HepG2 (cell line): ENCODE measurements at regions not wholly inside any gene's neighbourhood (a gene's known extent, or its start where the extent isn't known, plus 50 kb on each side); places are given as distances from the start of the nearest gene placed in this dataset.

ENCODE experiments used
- ATAC-seq: fragments of 200-7000 bp; cut with Tn5 transposase; 3 replicates; pipeline ENCODE4 v1.9.1; 2020; ENCODE audit warnings: mild to moderate bottlenecking, moderate library complexity
- BruUV-seq: library from RNA; stranded (reverse); fragments of 400-500 nt; replicated peaks from 2 replicates; lab custom pipeline; 2021; lab: Mats Ljungman, UMichigan
- CTCF ChIA-PET: fragments of 300-600 bp; formaldehyde crosslinking; extraction: SDS; loops from one replicate; lab custom pipeline; 2021; ENCODE audit warnings: low total read pairs, inconsistent platforms, low intra/inter-chr PET ratio; lab: Yijun Ruan, JAX
- POLR2A ChIA-PET: fragments of 350-600 bp; sonication (Branson Sonifier 250); formaldehyde crosslinking; loops from one replicate; lab custom pipeline; 2020; ENCODE audit warnings: antibody characterized with exemption, inconsistent platforms; lab: Yijun Ruan, JAX
- DNase-seq: peaks from one replicate; pipeline ENCODE4 v3.0.0-alpha.2; 2015; ENCODE audit warnings: low spot score
- FAIRE-seq: peaks from 3 replicates; lab custom pipeline; 2011; peaks lifted over from hg19 to GRCh38; lab: Jason Lieb, UNC
- H2AFZ ChIP-seq: one replicate; pipeline ENCODE4 v1.6.1; 2011; ENCODE audit warnings: low read length, inconsistent platforms
- H3K27ac ChIP-seq: fragments of 300-600 bp; 3 replicates; pipeline ENCODE4 v1.8.0; 2011; ENCODE audit warnings: mixed run types, mild to moderate bottlenecking, mixed read lengths, low read length, inconsistent platforms; ENCODE audit not compliant: insufficient read depth; ENCODE audit errors: extremely low read length
- H3K27me3 ChIP-seq, 2 experiments: fragments of 200-600 bp in 1 of 2; 2 replicates in 1 of 2; 3 replicates in 1 of 2; pipeline versions ENCODE4 v1.6.0 to v1.8.0; 2011; ENCODE audit warnings: low read length in 2 of 2, mild to moderate bottlenecking in 2 of 2, moderate library complexity in 2 of 2, inconsistent platforms in 1 of 2; ENCODE audit not compliant: insufficient read depth in 2 of 2, control insufficient read depth in 1 of 2
- H3K36me3 ChIP-seq, 2 experiments: fragments of 200-600 bp in 1 of 2; replicated peaks in 1 of 2; 2 replicates in 1 of 2; 3 replicates in 1 of 2; pipeline versions ENCODE4 v1.5.1 to v1.8.0; 2011; ENCODE audit warnings: low read length in 2 of 2, inconsistent platforms in 1 of 2; ENCODE audit not compliant: insufficient read depth in 2 of 2, control insufficient read depth in 1 of 2
- H3K4me1 ChIP-seq: 2 replicates; pipeline ENCODE4 v1.5.1; 2012; ENCODE audit warnings: low read length, inconsistent platforms; ENCODE audit not compliant: insufficient read depth
- H3K4me2 ChIP-seq: 2 replicates; pipeline ENCODE4 v1.6.0; 2011; ENCODE audit warnings: low read depth, low read length, inconsistent platforms
- H3K4me3 ChIP-seq, 3 experiments: fragments of 200-600 bp in 1 of 3; sonication (generic), shearing (Covaris generic) in 1 of 3; replicated peaks in 1 of 3; 2 replicates each; pipeline ENCODE4 v1.5.1; 2011 to 2016; ENCODE audit warnings: low read length in 3 of 3, inconsistent platforms in 2 of 3, low read depth in 2 of 3, mild to moderate bottlenecking in 2 of 3, control low read depth in 1 of 3, mixed read lengths in 1 of 3; ENCODE audit not compliant: insufficient read depth in 1 of 3
- H3K79me2 ChIP-seq: one replicate; pipeline ENCODE4 v1.6.1; 2011; ENCODE audit warnings: low read length, inconsistent platforms; ENCODE audit not compliant: insufficient read depth
- H3K9ac ChIP-seq: 2 replicates; pipeline ENCODE4 v1.6.0; 2011; ENCODE audit warnings: mild to moderate bottlenecking, low read depth, low read length, inconsistent platforms; ENCODE audit not compliant: insufficient read depth
- H3K9me3 ChIP-seq: 2 replicates; pipeline ENCODE4 v1.5.1; 2012; ENCODE audit warnings: mild to moderate bottlenecking, low read length
- H4K20me1 ChIP-seq: 2 replicates; pipeline ENCODE4 v1.6.0; 2011; ENCODE audit warnings: inconsistent platforms, mild to moderate bottlenecking, low read length, moderate library complexity; ENCODE audit not compliant: insufficient read depth
- CC2D1A ChIP-seq: sonication (generic); formaldehyde crosslinking; IDR thresholded peaks from 2 replicates; pipeline ENCODE4 v1.8.1; 2023; ENCODE audit warnings: mild to moderate bottlenecking, missing genetic modification reagents
- DMAP1 ChIP-seq: IDR thresholded peaks from 2 replicates; pipeline ENCODE4 v1.6.1; 2016
- NFYB ChIP-seq: sonication (generic); formaldehyde crosslinking; IDR thresholded peaks from 2 replicates; pipeline ENCODE4 v1.4.0; 2020; ENCODE audit warnings: missing genetic modification reagents
- PBX2 ChIP-seq: IDR thresholded peaks from 2 replicates; pipeline ENCODE4 v1.6.1; 2016; ENCODE audit warnings: control low read depth
- REPIN1 ChIP-seq: sonication (generic); formaldehyde crosslinking; IDR thresholded peaks from 2 replicates; pipeline ENCODE4 v1.8.0; 2022; ENCODE audit warnings: missing genetic modification reagents, low read depth, mild to moderate bottlenecking, borderline replicate concordance
- SMAD1 ChIP-seq: sonication (generic); formaldehyde crosslinking; IDR thresholded peaks from 2 replicates; pipeline ENCODE4 v1.4.0; 2020; ENCODE audit warnings: missing genetic modification reagents, low read depth, mild to moderate bottlenecking, borderline replicate concordance
- TMF1 ChIP-seq: sonication (generic); formaldehyde crosslinking; IDR thresholded peaks from 2 replicates; pipeline ENCODE4 v1.8.1; 2022; ENCODE audit warnings: low read depth, missing genetic modification reagents
- ZBTB46 ChIP-seq: sonication (generic); formaldehyde crosslinking; IDR thresholded peaks from 2 replicates; pipeline ENCODE4 v1.4.0; 2020; ENCODE audit warnings: mild to moderate bottlenecking, missing genetic modification reagents, borderline replicate concordance
- ZFP36 ChIP-seq: fragments of 150-350 bp; IDR thresholded peaks from 2 replicates; pipeline ENCODE4 v1.6.1; 2018; ENCODE audit warnings: borderline replicate concordance, low read length, low read depth; ENCODE audit not compliant: partially characterized antibody
- ZFP41 ChIP-seq: sonication (generic); formaldehyde crosslinking; IDR thresholded peaks from 2 replicates; pipeline ENCODE4 v1.4.0; 2020; ENCODE audit warnings: mild to moderate bottlenecking, missing genetic modification reagents, borderline replicate concordance
- ZNF704 ChIP-seq: sonication (generic); formaldehyde crosslinking; IDR thresholded peaks from 2 replicates; pipeline ENCODE4 v1.8.1; 2023; ENCODE audit warnings: mild to moderate bottlenecking, inconsistent platforms, moderate library complexity, missing genetic modification reagents, borderline replicate concordance
- ZNF83 ChIP-seq: sonication (generic); formaldehyde crosslinking; IDR thresholded peaks from 2 replicates; pipeline ENCODE4 v1.4.0; 2020; ENCODE audit warnings: missing genetic modification reagents, mild to moderate bottlenecking, borderline replicate concordance
- ZSCAN31 ChIP-seq: sonication (generic); formaldehyde crosslinking; IDR thresholded peaks from 2 replicates; pipeline ENCODE4 v1.5.0; 2020; ENCODE audit warnings: low read depth, mild to moderate bottlenecking, missing genetic modification reagents
- ZSCAN9 ChIP-seq: IDR thresholded peaks from 2 replicates; pipeline ENCODE4 v1.6.1; 2016; ENCODE audit warnings: borderline replicate concordance
- WGBS: methylation state at CpG from one replicate; pipeline ENCODE4 v1.1.6; 2017; ENCODE audit warnings: low lambda C conversion rate; 5-methylcytosine and 5-hydroxymethylcytosine counted together
- in situ Hi-C: cut with HindIII; loops from 2 replicates; pipeline ENCODE4 v1.10.0; 2017; ENCODE audit warnings: low pct_unique_long_range_greater_than_20kb; ENCODE audit not compliant: extremely low pct_ligation_motif_present
- intact Hi-C: fragments of 100-400 bp; cut with micrococcal nuclease; formaldehyde crosslinking; loops from one replicate; pipeline ENCODE4 v1.10.0; 2022; ENCODE audit not compliant: unreplicated experiment

- no peak for TF ChIP-seq ZBTB46 (CRISPR knock-in tag)
- TF ChIP-seq, all 625 proteins: peak for 0
These were observed 178.8 kb downstream of the POTEB3 start (continued) for GRCh38 chr15:21261396-21261964.

GRCh38 chr15:21260966-21261395, 179.3 kb downstream of the POTEB3 start:
- Histone ChIP-seq H3K4me3 (no peak overlapping the region), H4K20me1 (no peaks in the 10 kb centered on the region), H3K27ac (no peak overlapping the region), H3K4me2 (no peak overlapping the region), H3K79me2 (no peaks in the 10 kb centered on the region), H3K9me3 (no peaks in the 10 kb centered on the region), H2AFZ (no peak overlapping the region), H3K4me1 (no peaks in the 10 kb centered on the region), H3K9ac (no peak overlapping the region), H3K36me3 (no peaks in the 10 kb centered on the region), H3K27me3 (0 out of 5 replicates have a peak, but pooled peaks cover 0 to 3% of the 10 kb centered on the region in 2 experiments)
- no peak for ATAC-seq
- 21% methylated on average over 15 of the region's 15 CpGs for WGBS
- CTCF ChIA-PET = no interaction called here
- DNase-seq = no peak
- POLR2A ChIA-PET = no interaction called here
- no peak for FAIRE-seq
- intact Hi-C loops = no loop called here
- BruUV-seq = no TSS peak
- in situ Hi-C loops = no loop called here
- no peak for TF ChIP-seq SMAD1
- no peak for TF ChIP-seq ZFP41 (CRISPR knock-in tag)
- TF ChIP-seq NFYB (CRISPR knock-in tag) = no peak
- no peak for TF ChIP-seq TMF1 (CRISPR knock-in tag)
- TF ChIP-seq DMAP1 (CRISPR knock-in tag) = no peak
- TF ChIP-seq ZSCAN31 = no peak
- no peak for TF ChIP-seq CC2D1A (CRISPR knock-in tag)
- TF ChIP-seq PBX2 (CRISPR knock-in tag) = no peak
- TF ChIP-seq ZFP36 = no peak
- no peak for TF ChIP-seq ZNF83 (CRISPR knock-in tag)
- no peak for TF ChIP-seq ZNF704 (CRISPR knock-in tag)
- no peak for TF ChIP-seq REPIN1 (CRISPR knock-in tag)
- no peak for TF ChIP-seq ZSCAN9 (CRISPR knock-in tag)
